B cell (primary cell): ENCODE measurements at regions not wholly inside any gene's neighbourhood (a gene's known extent, or its start where the extent isn't known, plus 50 kb on each side); places are given as distances from the start of the nearest gene placed in this dataset. TPM values are rescaled to one million over a fixed set of nuclear protein-coding genes. Genes with fewer than 3 reads are reported as not detected.
"Not testable (repeated sequence)": the region's sequence is repeated elsewhere in the genome, so short reads cannot be mapped to it uniquely, and the experiment has no call there.

ENCODE experiments used
- ATAC-seq: fragments of 200-7000 bp; cut with Tn5 transposase; one replicate; pipeline ENCODE4 v1.10.0; 2021; ENCODE audit warnings: low read depth, mild to moderate bottlenecking, moderate number of reproducible peaks, moderate library complexity
- CTCF ChIA-PET: fragments of 350-600 bp; sonication (Branson Sonifier 250); formaldehyde crosslinking; loops from one replicate; lab custom pipeline; 2021; ENCODE audit warnings: antibody characterized with exemption, inconsistent platforms; lab: Charles Lee
- POLR2A ChIA-PET: fragments of 350-600 bp; sonication (Branson Sonifier 250); formaldehyde crosslinking; loops from one replicate; lab custom pipeline; 2021; ENCODE audit warnings: antibody characterized with exemption; lab: Charles Lee
- DNase-seq: peaks from one replicate; pipeline ENCODE4 v3.0.0; 2013
- H2AFZ ChIP-seq: 2 replicates; pipeline ENCODE4 v1.6.1; 2012; ENCODE audit warnings: mild to moderate bottlenecking, low read depth, low read length; ENCODE audit not compliant: insufficient read depth, poor library complexity, severe bottlenecking
- H3K27ac ChIP-seq, 2 donors: 1 replicate in 1 of 2; 2 replicates in 1 of 2; pipeline ENCODE4 v1.5.1; 2012 to 2013; ENCODE audit warnings: low read length in 2 of 2, mild to moderate bottlenecking in 2 of 2, moderate library complexity in 1 of 2
- H3K27me3 ChIP-seq, 4 experiments: fragments of 200-600 bp in 1 of 4; sonication (generic) in 1 of 4; replicated peaks in 1 of 4; 1 replicate in 2 of 4; 2 replicates in 2 of 4; pipeline versions ENCODE4 v1.6.1 to v1.7.0; 2013 to 2016; ENCODE audit warnings: low read length in 3 of 4, mild to moderate bottlenecking in 2 of 4, mixed read lengths in 1 of 4, moderate library complexity in 1 of 4; ENCODE audit not compliant: insufficient read depth in 4 of 4, control insufficient read depth in 3 of 4; ENCODE audit errors: control extremely low read depth in 1 of 4
- H3K36me3 ChIP-seq, 2 experiments: replicated peaks in 1 of 2; 1 replicate in 1 of 2; 2 replicates in 1 of 2; pipeline versions ENCODE4 v1.6.1 to v1.7.1; 2013; ENCODE audit warnings: low read length in 1 of 2; ENCODE audit not compliant: insufficient read depth in 2 of 2, control insufficient read depth in 1 of 2; ENCODE audit errors: control extremely low read depth in 1 of 2, extremely low read depth in 1 of 2
- H3K4me1 ChIP-seq, 2 donors: fragments of 200-600 bp in 1 of 2; sonication (generic) in 1 of 2; 1 replicate in 1 of 2; 2 replicates in 1 of 2; pipeline versions ENCODE4 v1.5.1 to v1.6.1; 2013 to 2017; ENCODE audit warnings: low read length in 2 of 2; ENCODE audit not compliant: control insufficient read depth in 2 of 2, insufficient read depth in 2 of 2
- H3K4me2 ChIP-seq: replicated peaks from 2 replicates; pipeline ENCODE3; 2012; ENCODE audit warnings: mild to moderate bottlenecking, low read depth, low read length; ENCODE audit not compliant: poor library complexity, severe bottlenecking
- H3K4me3 ChIP-seq, 5 experiments: fragments of 200-600 bp in 1 of 5; sonication (generic) in 1 of 5; 1 replicate in 3 of 5; 2 replicates in 2 of 5; pipeline versions ENCODE4 v1.5.1 to v1.7.0; 2011 to 2016; ENCODE audit warnings: low read length in 4 of 5, mild to moderate bottlenecking in 4 of 5, low read depth in 2 of 5, control low read depth in 1 of 5, moderate library complexity in 1 of 5; ENCODE audit not compliant: insufficient read depth in 1 of 5; ENCODE audit errors: control extremely low read depth in 1 of 5, extremely low read depth in 1 of 5
- H3K79me2 ChIP-seq: fragments of 200-600 bp; sonication (generic); one replicate; pipeline ENCODE4 v1.6.0; 2016; ENCODE audit warnings: low read length; ENCODE audit not compliant: control insufficient read depth, insufficient read depth
- H3K9ac ChIP-seq: fragments of 200-600 bp; sonication (generic); 2 replicates; pipeline ENCODE4 v1.6.1; 2017; ENCODE audit warnings: mild to moderate bottlenecking, low read length, moderate library complexity
- H3K9me3 ChIP-seq, 3 donors: one replicate each; pipeline versions ENCODE4 v1.6.1 to v1.7.1; 2013; ENCODE audit warnings: low read length in 2 of 3; ENCODE audit not compliant: control insufficient read depth in 2 of 3, insufficient read depth in 1 of 3; ENCODE audit errors: control extremely low read depth in 1 of 3
- H4K20me1 ChIP-seq: 2 replicates; pipeline ENCODE4 v1.6.0; 2012; ENCODE audit warnings: mild to moderate bottlenecking, low read length; ENCODE audit not compliant: insufficient read depth, control insufficient read depth, poor library complexity, severe bottlenecking
- H3K27ac Mint-ChIP-seq: one replicate; pipeline ENCODE4 v1.8.0; 2021; ENCODE audit warnings: mixed read lengths
- H3K27me3 Mint-ChIP-seq: one replicate; pipeline ENCODE4 v1.8.0; 2021; ENCODE audit warnings: mixed read lengths
- H3K4me1 Mint-ChIP-seq: one replicate; pipeline ENCODE4 v1.8.0; 2021; ENCODE audit warnings: mixed read lengths
- H3K4me3 Mint-ChIP-seq: one replicate; pipeline ENCODE4 v1.8.0; 2021; ENCODE audit warnings: mixed read lengths
- H3K9me3 Mint-ChIP-seq: one replicate; pipeline ENCODE4 v1.8.0; 2022; ENCODE audit warnings: mixed read lengths; ENCODE audit not compliant: insufficient read depth
- CTCF ChIP-seq: fragments of 200-600 bp; IDR thresholded peaks from one replicate; pipeline ENCODE4 v1.8.0; 2022; ENCODE audit warnings: antibody characterized with exemption, mild to moderate bottlenecking
- EZH2 ChIP-seq: IDR thresholded peaks from 2 replicates; pipeline ENCODE4 v1.6.1; 2012; ENCODE audit warnings: borderline replicate concordance, low read depth, mild to moderate bottlenecking, moderate library complexity, low read length; ENCODE audit not compliant: insufficient read depth, poor library complexity, severe bottlenecking
- WGBS: methylation state at CpG from one replicate; pipeline ENCODE4 v1.1.5; 2013; ENCODE audit warnings: missing lambda C conversion rate; ENCODE audit not compliant: insufficient coverage; 5-methylcytosine and 5-hydroxymethylcytosine counted together
- intact Hi-C: fragments of 100-400 bp; cut with micrococcal nuclease; formaldehyde crosslinking; loops from one replicate; pipeline ENCODE4 v1.10.0; 2022
- small RNA-seq: library from RNA; depleted of rRNA; stranded (forward); fragments of <200 nt; gene quantifications from one replicate; pipeline ENCODE3, GENCODE V24; 2012; ENCODE audit warnings: low replicate concordance, low read depth; ENCODE audit not compliant: insufficient read length

GRCh38 chr3:137709011-137709601 lies 55.0 kb upstream of the SOX14 start:
- ATAC-seq (no peak), DNase-seq (no peak)
- H3K9ac ChIP-seq, result no peak overlapping the region
- intact Hi-C loops, result no loop called here
- ChIA-PET POLR2A (no interaction called here), CTCF (no interaction called here)
- H4K20me1 ChIP-seq, result no peaks in the 10 kb centered on the region
- H3K27ac ChIP-seq, result no peak overlapping the region
- no peaks in the 10 kb centered on the region for H3K27me3 Mint-ChIP-seq
- H3K4me3 ChIP-seq, result no peak overlapping the region
- H3K36me3 ChIP-seq, result no peaks in the 10 kb centered on the region
- WGBS, result 17% methylated on average over 1 of the region's 3 CpGs
- peaks cover 0 to 6% (median 0%) of the 10 kb centered on the region in 3 donors for H3K9me3 ChIP-seq
- no peaks in the 10 kb centered on the region for H3K4me1 Mint-ChIP-seq
- H3K4me3 Mint-ChIP-seq, result no peak overlapping the region
- no peaks in the 10 kb centered on the region for H3K79me2 ChIP-seq
- H3K4me1 ChIP-seq, result no peaks in the 10 kb centered on the region
- TF ChIP-seq CTCF (no peak), EZH2 (no peak)
- H2AFZ ChIP-seq, result no peak overlapping the region
- H3K27ac Mint-ChIP-seq, result no peak overlapping the region
- no peaks in the 10 kb centered on the region for H3K27me3 ChIP-seq
- peaks cover 5% of the 10 kb centered on the region for H3K9me3 Mint-ChIP-seq
- H3K4me2 ChIP-seq, result no peak overlapping the region

GRCh38 chr3:137713965-137714364 lies 50.1 kb upstream of the SOX14 start:
- 80% methylated on average over 5 of the region's 6 CpGs for WGBS
- intact Hi-C loops, H3K9ac ChIP-seq, H3K36me3 ChIP-seq, H3K9me3 Mint-ChIP-seq, POLR2A ChIA-PET, H3K27ac Mint-ChIP-seq, H3K79me2 ChIP-seq, H3K4me1 ChIP-seq, ATAC-seq, H3K4me3 Mint-ChIP-seq, DNase-seq, H3K4me1 Mint-ChIP-seq, H2AFZ ChIP-seq, H3K4me3 ChIP-seq, H3K27ac ChIP-seq, CTCF ChIA-PET, H3K27me3 ChIP-seq, H3K4me2 ChIP-seq, H3K27me3 Mint-ChIP-seq, H4K20me1 ChIP-seq: not testable (repeated sequence)
- H3K9me3 ChIP-seq, result peaks cover 0 to 16% (median 0%) of the 10 kb centered on the region in 3 donors

Small RNA genes in the stretch of these regions (small RNA-seq; reads per million reads assigned to genes)
- not detected for gene RNA5SP142
